Panc1 (cell line): ENCODE measurements at regions not wholly inside any gene's neighbourhood (a gene's known extent, or its start where the extent isn't known, plus 50 kb on each side); places are given as distances from the start of the nearest gene placed in this dataset.

Source experiments
- ATAC-seq: fragments of 200-7000 bp; cut with Tn5 transposase; 2 replicates; pipeline ENCODE4 v1.9.1; 2020; ENCODE audit warnings: mild to moderate bottlenecking, moderate library complexity
- BruUV-seq: library from RNA; stranded (reverse); fragments of 400-500 nt; replicated peaks from 2 replicates; lab custom pipeline; 2021; lab: Mats Ljungman, UMichigan
- CTCF ChIA-PET: fragments of 300-600 bp; sonication (Branson Sonifier 250); formaldehyde crosslinking; loops from one replicate; lab custom pipeline; 2022; ENCODE audit warnings: antibody characterized with exemption; lab: Charles Lee
- POLR2A ChIA-PET: fragments of 300-600 bp; sonication (Branson Sonifier 250); formaldehyde crosslinking; loops from one replicate; lab custom pipeline; 2022; ENCODE audit warnings: antibody characterized with exemption; lab: Charles Lee
- DNase-seq: peaks from one replicate; pipeline ENCODE4 v3.0.0-alpha.2; 2010; ENCODE audit warnings: low read depth, low spot score
- H3K27ac ChIP-seq: 2 replicates; pipeline ENCODE4 v1.5.1; 2011; ENCODE audit warnings: mild to moderate bottlenecking, low read length, inconsistent platforms
- H3K27me3 ChIP-seq: fragments of 200-500 bp; sonication (Bioruptor generic); 2 replicates; pipeline ENCODE4 v1.6.0; 2014; ENCODE audit warnings: low read length, inconsistent platforms; ENCODE audit not compliant: control insufficient read depth, insufficient read depth
- H3K36me3 ChIP-seq: fragments of 200-500 bp; sonication (Bioruptor generic); 2 replicates; pipeline ENCODE4 v1.5.1; 2014; ENCODE audit warnings: inconsistent platforms, mild to moderate bottlenecking, low read length, moderate library complexity; ENCODE audit not compliant: control insufficient read depth, insufficient read depth
- H3K4me1 ChIP-seq: 2 replicates; pipeline ENCODE4 v1.5.1; 2011; ENCODE audit warnings: inconsistent platforms, mild to moderate bottlenecking, low read length, moderate library complexity; ENCODE audit not compliant: control insufficient read depth, insufficient read depth
- H3K4me3 ChIP-seq, 2 experiments: 2 replicates each; pipeline ENCODE4 v1.5.1; 2011 to 2012; ENCODE audit warnings: low read depth in 2 of 2, low read length in 2 of 2, mild to moderate bottlenecking in 2 of 2, inconsistent platforms in 1 of 2, moderate library complexity in 1 of 2
- H3K9me3 ChIP-seq: fragments of 200-500 bp; sonication (Bioruptor generic); 2 replicates; pipeline ENCODE4 v1.5.1; 2014; ENCODE audit warnings: low read depth, mild to moderate bottlenecking, inconsistent platforms, low read length, moderate library complexity; ENCODE audit not compliant: control insufficient read depth, insufficient read depth
- POLR2AphosphoS5 ChIP-seq: IDR thresholded peaks from 2 replicates; pipeline ENCODE4 v1.6.1; 2012; ENCODE audit warnings: mild to moderate bottlenecking, low read depth, low read length, moderate library complexity
- SIN3A ChIP-seq: IDR thresholded peaks from 2 replicates; pipeline ENCODE4 v1.6.1; 2012; ENCODE audit warnings: low read depth, mild to moderate bottlenecking, low read length, moderate library complexity, borderline replicate concordance; ENCODE audit not compliant: insufficient read depth
- TCF7L2 ChIP-seq: IDR thresholded peaks from 2 replicates; pipeline ENCODE4 v1.6.1; 2011; ENCODE audit warnings: mild to moderate bottlenecking, low read depth, low read length, inconsistent platforms
- in situ Hi-C: cut with HindIII; loops from 2 replicates; pipeline ENCODE4 v1.10.0; 2016; ENCODE audit warnings: low sequenced_read_pairs, low pct_unique_long_range_greater_than_20kb
- intact Hi-C: fragments of 100-400 bp; cut with micrococcal nuclease; formaldehyde crosslinking; loops from one replicate; pipeline ENCODE4 v1.10.0; 2022; ENCODE audit not compliant: unreplicated experiment
- TF ChIP-seq, protein P1 (sequence below): fragments of 450-650 bp; IDR thresholded peaks from 2 replicates; pipeline ENCODE4 v1.5.1; 2017; ENCODE audit warnings: mild to moderate bottlenecking
- TF ChIP-seq, protein P2 (sequence below), 2 experiments: IDR thresholded peaks; 2 replicates each; pipeline ENCODE4 v1.6.1; 2011 to 2012; ENCODE audit warnings: low read depth in 2 of 2, control low read depth in 1 of 2, low read length in 1 of 2, mild to moderate bottlenecking in 1 of 2, moderate library complexity in 1 of 2; ENCODE audit not compliant: insufficient read depth in 1 of 2

DNA sequence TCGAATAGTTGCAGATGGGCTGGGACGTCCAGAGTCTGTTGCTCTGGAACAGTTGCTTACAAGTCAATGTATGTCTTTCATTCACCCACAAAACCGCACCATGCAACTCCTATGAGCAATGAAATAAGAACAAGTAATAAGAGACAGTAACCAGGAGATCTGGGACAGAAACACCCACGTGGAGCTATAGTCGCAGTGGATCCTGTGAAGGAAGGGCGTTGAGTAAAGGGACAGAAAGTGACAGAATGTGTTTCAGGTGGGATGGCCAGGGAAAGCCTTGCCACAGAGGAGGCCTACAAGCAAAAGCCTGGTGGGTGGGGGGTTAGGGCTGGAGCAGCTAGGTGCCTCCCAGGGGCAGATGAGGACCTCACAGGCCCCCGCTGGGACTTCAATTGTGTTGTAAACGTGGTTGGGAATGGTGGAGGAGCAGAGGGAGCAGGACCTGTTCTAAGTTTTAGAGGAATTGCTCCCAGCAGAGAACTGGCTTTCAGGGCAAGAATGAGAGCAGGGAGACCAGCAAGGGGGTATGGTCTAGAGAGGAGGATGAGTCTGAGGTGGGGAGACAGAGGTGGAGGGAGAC is 86.7 kb upstream of the FZD10 start:
- no peaks in the 10 kb centered on the region for H3K4me1 ChIP-seq
- no peak overlapping the region for H3K4me3 ChIP-seq
- peaks cover 5% of the 10 kb centered on the region; the same call in 1 of the 2 replicates for H3K27me3 ChIP-seq
- no peaks in the 10 kb centered on the region for H3K36me3 ChIP-seq
- in situ Hi-C loops (no loop called here), intact Hi-C loops (no loop called here)
- no peak for ATAC-seq
- CTCF ChIA-PET, result no interaction called here
- BruUV-seq, result no TSS peak
- H3K9me3 ChIP-seq, result no peaks in the 10 kb centered on the region
- no peak for DNase-seq
- TF ChIP-seq POLR2AphosphoS5, result no peak
- no peak for TF ChIP-seq TCF7L2
- TF ChIP-seq, protein P1, sequence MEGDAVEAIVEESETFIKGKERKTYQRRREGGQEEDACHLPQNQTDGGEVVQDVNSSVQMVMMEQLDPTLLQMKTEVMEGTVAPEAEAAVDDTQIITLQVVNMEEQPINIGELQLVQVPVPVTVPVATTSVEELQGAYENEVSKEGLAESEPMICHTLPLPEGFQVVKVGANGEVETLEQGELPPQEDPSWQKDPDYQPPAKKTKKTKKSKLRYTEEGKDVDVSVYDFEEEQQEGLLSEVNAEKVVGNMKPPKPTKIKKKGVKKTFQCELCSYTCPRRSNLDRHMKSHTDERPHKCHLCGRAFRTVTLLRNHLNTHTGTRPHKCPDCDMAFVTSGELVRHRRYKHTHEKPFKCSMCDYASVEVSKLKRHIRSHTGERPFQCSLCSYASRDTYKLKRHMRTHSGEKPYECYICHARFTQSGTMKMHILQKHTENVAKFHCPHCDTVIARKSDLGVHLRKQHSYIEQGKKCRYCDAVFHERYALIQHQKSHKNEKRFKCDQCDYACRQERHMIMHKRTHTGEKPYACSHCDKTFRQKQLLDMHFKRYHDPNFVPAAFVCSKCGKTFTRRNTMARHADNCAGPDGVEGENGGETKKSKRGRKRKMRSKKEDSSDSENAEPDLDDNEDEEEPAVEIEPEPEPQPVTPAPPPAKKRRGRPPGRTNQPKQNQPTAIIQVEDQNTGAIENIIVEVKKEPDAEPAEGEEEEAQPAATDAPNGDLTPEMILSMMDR, result no peak
- TF ChIP-seq, protein P2, sequence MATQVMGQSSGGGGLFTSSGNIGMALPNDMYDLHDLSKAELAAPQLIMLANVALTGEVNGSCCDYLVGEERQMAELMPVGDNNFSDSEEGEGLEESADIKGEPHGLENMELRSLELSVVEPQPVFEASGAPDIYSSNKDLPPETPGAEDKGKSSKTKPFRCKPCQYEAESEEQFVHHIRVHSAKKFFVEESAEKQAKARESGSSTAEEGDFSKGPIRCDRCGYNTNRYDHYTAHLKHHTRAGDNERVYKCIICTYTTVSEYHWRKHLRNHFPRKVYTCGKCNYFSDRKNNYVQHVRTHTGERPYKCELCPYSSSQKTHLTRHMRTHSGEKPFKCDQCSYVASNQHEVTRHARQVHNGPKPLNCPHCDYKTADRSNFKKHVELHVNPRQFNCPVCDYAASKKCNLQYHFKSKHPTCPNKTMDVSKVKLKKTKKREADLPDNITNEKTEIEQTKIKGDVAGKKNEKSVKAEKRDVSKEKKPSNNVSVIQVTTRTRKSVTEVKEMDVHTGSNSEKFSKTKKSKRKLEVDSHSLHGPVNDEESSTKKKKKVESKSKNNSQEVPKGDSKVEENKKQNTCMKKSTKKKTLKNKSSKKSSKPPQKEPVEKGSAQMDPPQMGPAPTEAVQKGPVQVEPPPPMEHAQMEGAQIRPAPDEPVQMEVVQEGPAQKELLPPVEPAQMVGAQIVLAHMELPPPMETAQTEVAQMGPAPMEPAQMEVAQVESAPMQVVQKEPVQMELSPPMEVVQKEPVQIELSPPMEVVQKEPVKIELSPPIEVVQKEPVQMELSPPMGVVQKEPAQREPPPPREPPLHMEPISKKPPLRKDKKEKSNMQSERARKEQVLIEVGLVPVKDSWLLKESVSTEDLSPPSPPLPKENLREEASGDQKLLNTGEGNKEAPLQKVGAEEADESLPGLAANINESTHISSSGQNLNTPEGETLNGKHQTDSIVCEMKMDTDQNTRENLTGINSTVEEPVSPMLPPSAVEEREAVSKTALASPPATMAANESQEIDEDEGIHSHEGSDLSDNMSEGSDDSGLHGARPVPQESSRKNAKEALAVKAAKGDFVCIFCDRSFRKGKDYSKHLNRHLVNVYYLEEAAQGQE (IDR thresholded peaks at IDR 0.05; ENCODE audit: insufficient read depth in 1 of 2, low read depth in 2 of 2, low read length in 1 of 2), result no peak
- no peak overlapping the region for H3K27ac ChIP-seq
- POLR2A ChIA-PET, result no interaction called here

DNA sequence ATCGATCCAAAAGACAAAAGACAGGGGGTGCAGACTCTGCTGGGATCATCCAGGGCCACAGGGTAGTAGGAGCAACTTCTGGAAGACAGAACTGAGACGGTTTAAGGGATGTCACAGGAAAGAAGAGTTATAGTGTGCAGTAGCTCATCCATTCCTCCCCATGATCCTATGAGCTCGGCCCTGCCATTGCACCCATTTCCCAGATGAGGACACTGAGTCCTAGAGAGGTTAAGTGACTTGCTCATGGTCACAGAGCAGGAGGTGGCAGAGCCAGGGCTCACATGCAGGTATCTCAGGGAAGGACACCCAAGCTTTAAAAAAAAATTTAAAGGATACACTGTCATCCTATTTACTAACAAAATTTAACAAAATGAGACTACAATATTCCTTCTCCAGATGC is 86.1 kb upstream of the FZD10 start:
- Histone ChIP-seq H3K36me3 (no peaks in the 10 kb centered on the region), H3K4me3 (no peak overlapping the region), H3K9me3 (no peaks in the 10 kb centered on the region), H3K4me1 (no peaks in the 10 kb centered on the region), H3K27ac (no peak overlapping the region), H3K27me3 (peaks cover 5% of the 10 kb centered on the region; the same call in 1 of the 2 replicates)
- no TSS peak for BruUV-seq
- ATAC-seq (no peak), DNase-seq (no peak)
- no peak for TF ChIP-seq SIN3A
- TF ChIP-seq, protein P1, result no peak
- TF ChIP-seq POLR2AphosphoS5, result no peak
- TF ChIP-seq, protein P2 (IDR thresholded peaks at IDR 0.05; ENCODE audit: insufficient read depth in 1 of 2, low read depth in 2 of 2, low read length in 1 of 2), result no peak
- no peak for TF ChIP-seq TCF7L2
- POLR2A ChIA-PET, result no interaction called here
- in situ Hi-C loops (no loop called here), intact Hi-C loops (no loop called here)
- CTCF ChIA-PET, result no interaction called here
